SK-N-SH treated with all-trans-retinoic acid at 6 μM for 48 hours (cell line): ENCODE measurements at regions not wholly inside any gene's neighbourhood (a gene's known extent, or its start where the extent isn't known, plus 50 kb on each side); places are given as distances from the start of the nearest gene placed in this dataset.

ENCODE experiments used
- ATAC-seq: fragments of 200-7000 bp; cut with Tn5 transposase; 3 replicates; pipeline ENCODE4 v1.9.1; 2020; ENCODE audit warnings: mild to moderate bottlenecking, moderate library complexity
- BACH2 ChIP-seq: fragments of 250-450 bp; sonication (Bioruptor Pico); IDR thresholded peaks from 2 replicates; pipeline ENCODE4 v1.9.0; 2021; ENCODE audit warnings: mild to moderate bottlenecking, borderline replicate concordance
- CSDC2 ChIP-seq: fragments of 250-450 bp; sonication (Bioruptor Pico); IDR thresholded peaks from 2 replicates; pipeline ENCODE4 v1.5.0; 2020; ENCODE audit warnings: mild to moderate bottlenecking, moderate library complexity
- ESRRG ChIP-seq: fragments of 250-450 bp; sonication (Bioruptor Pico); IDR thresholded peaks from 2 replicates; pipeline ENCODE4 v1.6.1; 2021; ENCODE audit warnings: mild to moderate bottlenecking
- GLIS3 ChIP-seq: fragments of 250-450 bp; sonication (Bioruptor Pico); IDR thresholded peaks from 2 replicates; pipeline ENCODE4 v1.5.0; 2020; ENCODE audit warnings: mild to moderate bottlenecking, moderate library complexity
- ISL1 ChIP-seq: fragments of 250-450 bp; sonication (Bioruptor Pico); IDR thresholded peaks from 2 replicates; pipeline ENCODE4 v2.1.2; 2022; ENCODE audit warnings: mild to moderate bottlenecking, moderate library complexity
- OSR1 ChIP-seq: fragments of 250-450 bp; sonication (Bioruptor Pico); IDR thresholded peaks from 2 replicates; pipeline ENCODE4 v1.8.0; 2022; ENCODE audit warnings: moderate library complexity, mild to moderate bottlenecking, inconsistent platforms
- PPARA ChIP-seq: fragments of 250-450 bp; sonication (Bioruptor Pico); IDR thresholded peaks from 2 replicates; pipeline ENCODE4 v1.5.0; 2020; ENCODE audit warnings: mild to moderate bottlenecking, borderline replicate concordance
- RARB ChIP-seq: fragments of 250-450 bp; sonication (Bioruptor Pico); IDR thresholded peaks from 2 replicates; pipeline ENCODE4 v1.8.0; 2021; ENCODE audit warnings: mild to moderate bottlenecking, moderate library complexity
- SNAI2 ChIP-seq: fragments of 250-450 bp; sonication (Bioruptor Pico); IDR thresholded peaks from 2 replicates; pipeline ENCODE4 v1.5.0; 2020; ENCODE audit warnings: mild to moderate bottlenecking, moderate library complexity
- TOX ChIP-seq: fragments of 250-450 bp; sonication (Bioruptor Pico); IDR thresholded peaks from 2 replicates; pipeline ENCODE4 v1.8.0; 2021; ENCODE audit warnings: mild to moderate bottlenecking, moderate library complexity, borderline replicate concordance
- ZC3H10 ChIP-seq: fragments of 250-450 bp; sonication (Bioruptor Pico); IDR thresholded peaks from 2 replicates; pipeline ENCODE4 v1.5.1; 2021; ENCODE audit warnings: mild to moderate bottlenecking, moderate library complexity
- ZFP3 ChIP-seq: fragments of 250-450 bp; sonication (Bioruptor Pico); IDR thresholded peaks from 2 replicates; pipeline ENCODE4 v1.5.0; 2020; ENCODE audit warnings: mild to moderate bottlenecking, moderate library complexity
- ZFP30 ChIP-seq: fragments of 450-650 bp; formaldehyde crosslinking; IDR thresholded peaks from 2 replicates; pipeline ENCODE4 v1.5.0; 2022; ENCODE audit warnings: mild to moderate bottlenecking, moderate library complexity
- ZNF565 ChIP-seq: fragments of 450-650 bp; formaldehyde crosslinking; conservative IDR thresholded peaks from 2 replicates; pipeline ENCODE4 v1.5.0; 2020; ENCODE audit warnings: low read depth, mild to moderate bottlenecking, moderate library complexity
- ZNF70 ChIP-seq: fragments of 450-650 bp; formaldehyde crosslinking; IDR thresholded peaks from 2 replicates; pipeline ENCODE4 v1.5.0; 2020; ENCODE audit warnings: mild to moderate bottlenecking, moderate library complexity
- ZNF8 ChIP-seq: fragments of 450-650 bp; formaldehyde crosslinking; IDR thresholded peaks from 2 replicates; pipeline ENCODE4 v1.5.0; 2020; ENCODE audit warnings: mild to moderate bottlenecking, moderate library complexity
- TF ChIP-seq, protein P1 (sequence below): fragments of 250-450 bp; sonication (Bioruptor Pico); IDR thresholded peaks from 2 replicates; pipeline ENCODE4 v1.5.0; 2020; ENCODE audit warnings: mild to moderate bottlenecking, moderate library complexity
- TF ChIP-seq, protein P2 (sequence below): fragments of 250-450 bp; sonication (Bioruptor Pico); IDR thresholded peaks from 2 replicates; pipeline ENCODE4 v1.5.1; 2020; ENCODE audit warnings: low read depth, mild to moderate bottlenecking, moderate library complexity
- TF ChIP-seq, protein P3 (sequence below): fragments of 250-450 bp; sonication (Bioruptor Pico); IDR thresholded peaks from 2 replicates; pipeline ENCODE4 v1.8.0; 2020; ENCODE audit warnings: mild to moderate bottlenecking, moderate library complexity, borderline replicate concordance
- TF ChIP-seq, protein P4 (sequence below): fragments of 250-450 bp; sonication (Bioruptor Pico); IDR thresholded peaks from 2 replicates; pipeline ENCODE4 v1.8.0; 2021; ENCODE audit warnings: low read depth, mild to moderate bottlenecking, moderate library complexity, borderline replicate concordance
- TF ChIP-seq, protein P5 (sequence below): fragments of 250-450 bp; sonication (Bioruptor Pico); IDR thresholded peaks from 2 replicates; pipeline ENCODE4 v1.5.1; 2021; ENCODE audit warnings: mild to moderate bottlenecking, moderate library complexity

DNA sequence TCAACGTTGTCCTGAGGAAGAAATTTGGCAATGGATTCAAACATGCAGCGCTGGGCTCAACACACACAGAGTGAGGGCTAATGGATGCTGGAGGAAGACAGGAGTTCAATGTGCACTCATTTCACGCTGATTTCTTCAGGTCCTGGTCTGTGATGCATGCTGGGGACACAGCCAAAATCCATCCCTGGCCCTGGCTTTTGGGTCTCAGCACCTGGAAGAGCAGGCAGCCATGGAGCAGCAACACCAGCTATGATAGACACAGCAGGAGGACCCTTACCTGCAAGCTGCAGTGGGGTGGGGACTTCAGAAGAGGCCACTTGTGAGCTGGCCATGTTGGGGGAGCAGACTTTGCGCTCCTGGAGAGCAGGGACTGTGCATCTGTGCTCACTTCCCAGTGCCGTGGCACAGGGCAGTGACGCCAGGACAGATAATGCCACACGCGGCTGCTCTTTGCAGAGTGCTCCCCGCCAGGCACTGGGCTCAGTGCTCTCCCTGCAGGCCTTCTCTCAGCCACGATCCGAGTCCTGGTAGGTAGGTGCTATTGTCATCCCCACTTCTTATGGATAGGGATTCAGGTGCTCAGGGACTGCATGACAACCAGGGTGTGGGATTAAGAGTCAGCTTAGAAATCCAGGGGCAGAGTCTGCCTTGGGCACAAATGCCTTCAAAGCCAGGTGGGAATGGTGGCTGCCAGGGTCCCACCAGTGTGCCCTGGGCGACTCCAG is 138.8 kb upstream of the UNC5B start:
- TF ChIP-seq, protein P1, sequence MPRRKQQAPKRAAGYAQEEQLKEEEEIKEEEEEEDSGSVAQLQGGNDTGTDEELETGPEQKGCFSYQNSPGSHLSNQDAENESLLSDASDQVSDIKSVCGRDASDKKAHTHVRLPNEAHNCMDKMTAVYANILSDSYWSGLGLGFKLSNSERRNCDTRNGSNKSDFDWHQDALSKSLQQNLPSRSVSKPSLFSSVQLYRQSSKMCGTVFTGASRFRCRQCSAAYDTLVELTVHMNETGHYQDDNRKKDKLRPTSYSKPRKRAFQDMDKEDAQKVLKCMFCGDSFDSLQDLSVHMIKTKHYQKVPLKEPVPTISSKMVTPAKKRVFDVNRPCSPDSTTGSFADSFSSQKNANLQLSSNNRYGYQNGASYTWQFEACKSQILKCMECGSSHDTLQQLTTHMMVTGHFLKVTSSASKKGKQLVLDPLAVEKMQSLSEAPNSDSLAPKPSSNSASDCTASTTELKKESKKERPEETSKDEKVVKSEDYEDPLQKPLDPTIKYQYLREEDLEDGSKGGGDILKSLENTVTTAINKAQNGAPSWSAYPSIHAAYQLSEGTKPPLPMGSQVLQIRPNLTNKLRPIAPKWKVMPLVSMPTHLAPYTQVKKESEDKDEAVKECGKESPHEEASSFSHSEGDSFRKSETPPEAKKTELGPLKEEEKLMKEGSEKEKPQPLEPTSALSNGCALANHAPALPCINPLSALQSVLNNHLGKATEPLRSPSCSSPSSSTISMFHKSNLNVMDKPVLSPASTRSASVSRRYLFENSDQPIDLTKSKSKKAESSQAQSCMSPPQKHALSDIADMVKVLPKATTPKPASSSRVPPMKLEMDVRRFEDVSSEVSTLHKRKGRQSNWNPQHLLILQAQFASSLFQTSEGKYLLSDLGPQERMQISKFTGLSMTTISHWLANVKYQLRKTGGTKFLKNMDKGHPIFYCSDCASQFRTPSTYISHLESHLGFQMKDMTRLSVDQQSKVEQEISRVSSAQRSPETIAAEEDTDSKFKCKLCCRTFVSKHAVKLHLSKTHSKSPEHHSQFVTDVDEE (CRISPR knock-in tag) = no peak
- TF ChIP-seq ESRRG (no peak), BACH2 (CRISPR knock-in tag) (no peak), RARB (CRISPR knock-in tag) (no peak), TOX (no peak)
- no peak for ATAC-seq

DNA sequence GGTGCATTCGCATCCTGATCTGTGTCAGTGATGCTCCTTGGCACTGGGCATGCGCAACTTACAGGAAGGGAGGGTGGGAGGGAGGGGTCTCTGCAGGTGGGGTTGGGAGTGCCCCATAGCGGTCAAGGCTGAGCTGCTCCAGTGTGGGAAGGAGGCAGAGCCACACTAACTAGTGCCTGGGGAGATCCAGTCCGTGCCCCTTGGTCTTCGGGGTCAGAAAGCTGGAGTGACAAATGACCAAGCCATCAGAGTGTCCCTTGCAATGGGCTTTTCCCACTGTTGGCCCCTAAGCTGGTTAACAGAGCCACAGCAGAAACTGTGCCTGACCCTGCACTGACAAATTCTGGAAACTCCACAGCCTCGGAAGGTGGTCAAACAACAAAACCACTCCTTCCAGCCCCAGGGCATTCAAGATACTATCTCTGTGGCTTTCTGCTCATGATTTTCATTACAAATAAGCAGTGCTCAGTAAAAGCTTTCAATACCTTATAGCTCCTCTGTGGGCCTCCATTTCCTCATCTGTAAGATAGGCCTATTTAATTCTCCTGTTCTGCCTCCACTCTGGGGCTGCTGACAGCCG is 138.1 kb upstream of the UNC5B start:
- no peak for ATAC-seq
- no peak for TF ChIP-seq ZFP3 (CRISPR knock-in tag)
- TF ChIP-seq CSDC2 = no peak
- TF ChIP-seq, protein P2, sequence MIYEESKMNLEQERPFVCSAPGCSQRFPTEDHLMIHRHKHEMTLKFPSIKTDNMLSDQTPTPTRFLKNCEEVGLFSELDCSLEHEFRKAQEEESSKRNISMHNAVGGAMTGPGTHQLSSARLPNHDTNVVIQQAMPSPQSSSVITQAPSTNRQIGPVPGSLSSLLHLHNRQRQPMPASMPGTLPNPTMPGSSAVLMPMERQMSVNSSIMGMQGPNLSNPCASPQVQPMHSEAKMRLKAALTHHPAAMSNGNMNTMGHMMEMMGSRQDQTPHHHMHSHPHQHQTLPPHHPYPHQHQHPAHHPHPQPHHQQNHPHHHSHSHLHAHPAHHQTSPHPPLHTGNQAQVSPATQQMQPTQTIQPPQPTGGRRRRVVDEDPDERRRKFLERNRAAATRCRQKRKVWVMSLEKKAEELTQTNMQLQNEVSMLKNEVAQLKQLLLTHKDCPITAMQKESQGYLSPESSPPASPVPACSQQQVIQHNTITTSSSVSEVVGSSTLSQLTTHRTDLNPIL (CRISPR knock-in tag) = no peak
- no peak for TF ChIP-seq ZC3H10
- TF ChIP-seq GLIS3 = no peak
- TF ChIP-seq ESRRG = no peak
- TF ChIP-seq, protein P3, sequence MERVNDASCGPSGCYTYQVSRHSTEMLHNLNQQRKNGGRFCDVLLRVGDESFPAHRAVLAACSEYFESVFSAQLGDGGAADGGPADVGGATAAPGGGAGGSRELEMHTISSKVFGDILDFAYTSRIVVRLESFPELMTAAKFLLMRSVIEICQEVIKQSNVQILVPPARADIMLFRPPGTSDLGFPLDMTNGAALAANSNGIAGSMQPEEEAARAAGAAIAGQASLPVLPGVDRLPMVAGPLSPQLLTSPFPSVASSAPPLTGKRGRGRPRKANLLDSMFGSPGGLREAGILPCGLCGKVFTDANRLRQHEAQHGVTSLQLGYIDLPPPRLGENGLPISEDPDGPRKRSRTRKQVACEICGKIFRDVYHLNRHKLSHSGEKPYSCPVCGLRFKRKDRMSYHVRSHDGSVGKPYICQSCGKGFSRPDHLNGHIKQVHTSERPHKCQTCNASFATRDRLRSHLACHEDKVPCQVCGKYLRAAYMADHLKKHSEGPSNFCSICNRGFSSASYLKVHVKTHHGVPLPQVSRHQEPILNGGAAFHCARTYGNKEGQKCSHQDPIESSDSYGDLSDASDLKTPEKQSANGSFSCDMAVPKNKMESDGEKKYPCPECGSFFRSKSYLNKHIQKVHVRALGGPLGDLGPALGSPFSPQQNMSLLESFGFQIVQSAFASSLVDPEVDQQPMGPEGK = no peak
- TF ChIP-seq, protein P1 (CRISPR knock-in tag) = no peak
- no peak for TF ChIP-seq ZFP30
- TF ChIP-seq ISL1 = no peak
- TF ChIP-seq ZNF8 (CRISPR knock-in tag) = no peak
- no peak for TF ChIP-seq PPARA (CRISPR knock-in tag)
- TF ChIP-seq, protein P4, sequence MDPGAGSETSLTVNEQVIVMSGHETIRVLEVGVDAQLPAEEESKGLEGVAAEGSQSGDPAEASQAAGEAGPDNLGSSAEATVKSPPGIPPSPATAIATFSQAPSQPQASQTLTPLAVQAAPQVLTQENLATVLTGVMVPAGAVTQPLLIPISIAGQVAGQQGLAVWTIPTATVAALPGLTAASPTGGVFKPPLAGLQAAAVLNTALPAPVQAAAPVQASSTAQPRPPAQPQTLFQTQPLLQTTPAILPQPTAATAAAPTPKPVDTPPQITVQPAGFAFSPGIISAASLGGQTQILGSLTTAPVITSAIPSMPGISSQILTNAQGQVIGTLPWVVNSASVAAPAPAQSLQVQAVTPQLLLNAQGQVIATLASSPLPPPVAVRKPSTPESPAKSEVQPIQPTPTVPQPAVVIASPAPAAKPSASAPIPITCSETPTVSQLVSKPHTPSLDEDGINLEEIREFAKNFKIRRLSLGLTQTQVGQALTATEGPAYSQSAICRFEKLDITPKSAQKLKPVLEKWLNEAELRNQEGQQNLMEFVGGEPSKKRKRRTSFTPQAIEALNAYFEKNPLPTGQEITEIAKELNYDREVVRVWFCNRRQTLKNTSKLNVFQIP (CRISPR knock-in tag) = no peak
- TF ChIP-seq, protein P5, sequence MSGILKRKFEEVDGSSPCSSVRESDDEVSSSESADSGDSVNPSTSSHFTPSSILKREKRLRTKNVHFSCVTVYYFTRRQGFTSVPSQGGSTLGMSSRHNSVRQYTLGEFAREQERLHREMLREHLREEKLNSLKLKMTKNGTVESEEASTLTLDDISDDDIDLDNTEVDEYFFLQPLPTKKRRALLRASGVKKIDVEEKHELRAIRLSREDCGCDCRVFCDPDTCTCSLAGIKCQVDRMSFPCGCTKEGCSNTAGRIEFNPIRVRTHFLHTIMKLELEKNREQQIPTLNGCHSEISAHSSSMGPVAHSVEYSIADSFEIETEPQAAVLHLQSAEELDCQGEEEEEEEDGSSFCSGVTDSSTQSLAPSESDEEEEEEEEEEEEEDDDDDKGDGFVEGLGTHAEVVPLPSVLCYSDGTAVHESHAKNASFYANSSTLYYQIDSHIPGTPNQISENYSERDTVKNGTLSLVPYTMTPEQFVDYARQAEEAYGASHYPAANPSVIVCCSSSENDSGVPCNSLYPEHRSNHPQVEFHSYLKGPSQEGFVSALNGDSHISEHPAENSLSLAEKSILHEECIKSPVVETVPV = no peak
- no peak for TF ChIP-seq OSR1 (CRISPR knock-in tag)
- no peak for TF ChIP-seq ZNF565 (CRISPR knock-in tag)
- no peak for TF ChIP-seq RARB (CRISPR knock-in tag)
- no peak for TF ChIP-seq ZNF70 (CRISPR knock-in tag)
- TF ChIP-seq SNAI2 (CRISPR knock-in tag) = no peak
- no peak for TF ChIP-seq BACH2 (CRISPR knock-in tag)
